ENCODE measurements at regions not wholly inside any gene's neighbourhood (a gene's known extent, or its start where the extent isn't known, plus 50 kb on each side); places are given as distances from the start of the nearest gene placed in this dataset.
A peak's percentile ranks its signal among the peaks of the same experiment; 100 is the strongest.

- no peaks in the 10 kb centered on the region for H3K9me3 ChIP-seq
- intact Hi-C loops (cut with DNase I; ENCODE audit: low total_unique reads), result loop anchor here (1.0 kb wide), 1 partner anchor 22 kb away; no protein-coding TSS in a partner anchor
- no peak for TF ChIP-seq POLR2AphosphoS5 (IDR thresholded peaks at IDR 0.05)
- H3K4me1 ChIP-seq, result no peaks in the 10 kb centered on the region
- H3K36me3 ChIP-seq, result no peaks in the 10 kb centered on the region
- H3K27me3 ChIP-seq, result no peaks in the 10 kb centered on the region
- H3K4me3 ChIP-seq, result no peak overlapping the region
- DNase-seq (ENCODE audit: low spot score in 2 of 2), result no peak
- no peak overlapping the region for H3K27ac ChIP-seq
Measured at GRCh38 chr5:35317586-35317985, 87.3 kb upstream of the PRLR start.

DNA sequence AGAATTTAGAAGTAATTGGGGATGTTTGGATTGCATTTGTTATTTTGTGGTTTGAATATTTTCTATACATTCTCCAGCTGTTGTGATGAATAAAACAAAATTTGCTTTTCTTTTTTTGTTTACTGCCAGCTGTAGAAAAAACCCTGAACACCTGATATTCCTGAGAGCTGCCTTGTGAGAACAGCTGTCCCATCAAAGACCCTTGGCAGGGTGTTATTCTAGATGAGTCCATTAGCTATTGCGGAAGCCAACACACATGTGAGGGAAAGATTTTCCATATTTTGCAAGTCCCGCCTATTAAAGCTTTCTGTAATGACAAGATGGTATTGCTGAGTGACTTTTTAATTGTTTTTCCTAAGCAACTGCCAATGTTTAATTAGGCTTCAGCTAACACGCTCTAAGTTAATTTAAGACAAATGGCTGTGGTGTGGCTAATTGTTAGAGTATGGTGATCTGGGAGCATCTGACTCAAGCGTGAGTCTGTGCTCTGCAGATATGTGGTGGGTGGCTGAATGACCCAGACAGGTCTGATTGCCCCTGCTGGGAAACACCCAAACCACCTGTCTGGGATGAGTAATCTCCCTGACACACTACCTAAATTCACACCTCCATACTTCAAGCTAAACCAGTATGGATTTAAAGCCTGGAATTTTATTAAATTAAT lies 86.5 kb upstream of the PRLR start:
- Histone ChIP-seq H3K9me3 (no peaks in the 10 kb centered on the region), H3K27me3 (no peaks in the 10 kb centered on the region), H3K4me3 (no peak overlapping the region), H3K4me1 (no peaks in the 10 kb centered on the region), H3K27ac (no peak overlapping the region), H3K36me3 (no peaks in the 10 kb centered on the region)
- no peak for DNase-seq (ENCODE audit: low spot score in 2 of 2)
- intact Hi-C loops (cut with DNase I; ENCODE audit: low total_unique reads), result loop anchor here (1.0 kb wide), 1 partner anchor 23 kb away; no protein-coding TSS in a partner anchor
- TF ChIP-seq POLR2A (IDR thresholded peaks at IDR 0.05) (no peak), POLR2AphosphoS5 (IDR thresholded peaks at IDR 0.05) (no peak), CTCF (IDR thresholded peaks at IDR 0.05) (no peak)

DNA sequence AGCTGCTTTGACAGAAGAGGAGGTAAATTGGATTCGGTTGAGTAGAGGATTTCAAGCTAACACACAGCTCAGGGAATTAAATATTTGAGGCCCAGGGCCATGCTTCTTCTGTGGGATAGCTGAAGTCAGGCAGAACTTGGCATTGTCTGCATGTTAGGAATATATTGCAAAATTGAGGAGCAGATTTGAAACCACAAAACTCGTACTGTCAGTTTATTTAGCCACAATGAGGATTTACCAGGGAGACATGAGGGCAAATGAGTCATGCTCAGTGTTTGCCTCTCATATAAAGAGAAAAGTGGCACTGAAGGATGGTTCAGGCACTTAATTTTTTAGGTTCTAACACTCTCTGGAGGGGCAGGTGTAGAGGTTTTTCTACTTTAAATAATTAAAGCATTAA lies 83.0 kb upstream of the PRLR start:
- DNase-seq (ENCODE audit: low spot score in 2 of 2), result peak in 1 of 2 donors; percentile 30
- no peaks in the 10 kb centered on the region for H3K27me3 ChIP-seq
- H3K4me1 ChIP-seq, result no peaks in the 10 kb centered on the region
- TF ChIP-seq POLR2AphosphoS5 (IDR thresholded peaks at IDR 0.05) (peak in 2 of 3 donors; percentile 16 to 17), POLR2A (IDR thresholded peaks at IDR 0.05) (no peak)
- no peaks in the 10 kb centered on the region for H3K36me3 ChIP-seq
- H3K27ac ChIP-seq, result no peak overlapping the region
- intact Hi-C loops (cut with DNase I; ENCODE audit: low total_unique reads), result no loop called here
- no peaks in the 10 kb centered on the region for H3K9me3 ChIP-seq
- no peak overlapping the region for H3K4me3 ChIP-seq

DNA sequence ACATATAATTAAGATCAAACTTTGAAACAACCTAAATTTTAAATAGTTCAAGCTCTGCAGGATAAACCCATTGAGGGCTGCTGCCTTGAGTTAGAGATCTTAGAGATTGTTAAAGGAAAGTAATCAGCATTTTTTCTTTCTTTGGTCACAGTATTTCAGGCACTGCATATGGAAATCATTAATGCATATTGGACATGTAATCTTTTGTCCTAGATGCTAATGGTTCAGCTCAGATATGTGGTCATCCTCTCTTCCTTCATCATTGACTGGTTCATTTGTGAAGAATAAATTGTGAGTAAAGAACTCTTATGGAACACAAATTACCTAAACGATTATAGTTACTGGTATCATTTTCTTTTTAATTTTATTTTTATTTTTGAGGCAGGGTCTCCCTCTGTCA lies 82.0 kb upstream of the PRLR start:
- Histone ChIP-seq H3K27me3 (no peaks in the 10 kb centered on the region), H3K27ac (no peak overlapping the region), H3K36me3 (no peaks in the 10 kb centered on the region), H3K4me1 (no peaks in the 10 kb centered on the region), H3K4me3 (no peak overlapping the region), H3K9me3 (no peaks in the 10 kb centered on the region)
- intact Hi-C loops (cut with DNase I; ENCODE audit: low total_unique reads), result no loop called here
- DNase-seq (ENCODE audit: low spot score in 2 of 2), result no peak
- TF ChIP-seq POLR2A (IDR thresholded peaks at IDR 0.05), result no peak
- TF ChIP-seq CTCF (IDR thresholded peaks at IDR 0.05), result no peak
- TF ChIP-seq POLR2AphosphoS5 (IDR thresholded peaks at IDR 0.05), result no peak

- H3K4me3 ChIP-seq, result no peak overlapping the region
- intact Hi-C loops (cut with DNase I; ENCODE audit: low total_unique reads), result loop anchor here (10.0 kb wide), 1 partner anchor 1385 kb away; no protein-coding TSS in a partner anchor
- H3K4me1 ChIP-seq, result no peaks in the 10 kb centered on the region
- no peak overlapping the region for H3K27ac ChIP-seq
- no peaks in the 10 kb centered on the region for H3K9me3 ChIP-seq
- H3K36me3 ChIP-seq, result no peaks in the 10 kb centered on the region
- TF ChIP-seq CTCF (IDR thresholded peaks at IDR 0.05), result no peak
- no peak for TF ChIP-seq POLR2AphosphoS5 (IDR thresholded peaks at IDR 0.05)
- TF ChIP-seq POLR2A (IDR thresholded peaks at IDR 0.05), result no peak
- no peaks in the 10 kb centered on the region for H3K27me3 ChIP-seq
- DNase-seq (ENCODE audit: low spot score in 2 of 2), result no peak
Measured at GRCh38 chr5:35309365-35310130, 79.3 kb upstream of the PRLR start.

DNA sequence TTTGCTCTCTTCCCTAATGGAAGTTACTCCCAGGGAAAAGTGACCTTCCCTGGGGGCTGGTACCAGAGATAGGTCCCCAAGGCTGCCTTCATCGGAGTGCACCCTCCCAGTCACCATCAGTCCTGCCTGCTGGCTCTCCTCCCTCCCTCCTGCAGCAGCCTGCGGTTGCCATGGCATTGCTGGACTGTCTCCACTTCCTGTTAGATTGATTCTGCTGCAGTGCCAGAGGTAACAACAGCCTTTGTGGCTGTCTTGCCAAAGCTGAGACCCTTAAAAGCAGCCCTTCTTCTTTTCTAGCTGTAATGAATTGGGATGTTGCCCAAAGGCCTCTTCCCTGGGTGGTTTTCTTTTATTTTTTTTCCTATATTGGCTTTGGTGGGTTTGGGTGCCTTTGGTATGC lies 78.1 kb upstream of the PRLR start:
- Histone ChIP-seq H3K4me1 (no peaks in the 10 kb centered on the region), H3K27me3 (no peaks in the 10 kb centered on the region), H3K9me3 (no peaks in the 10 kb centered on the region), H3K4me3 (no peak overlapping the region), H3K27ac (no peak overlapping the region), H3K36me3 (no peaks in the 10 kb centered on the region)
- TF ChIP-seq POLR2A (IDR thresholded peaks at IDR 0.05), result no peak
- no peak for TF ChIP-seq CTCF (IDR thresholded peaks at IDR 0.05)
- TF ChIP-seq POLR2AphosphoS5 (IDR thresholded peaks at IDR 0.05), result no peak
- DNase-seq (ENCODE audit: low spot score in 2 of 2), result no peak
- intact Hi-C loops (cut with DNase I; ENCODE audit: low total_unique reads), result loop anchor here (10.0 kb wide), 1 partner anchor 1384 kb away; no protein-coding TSS in a partner anchor

All from breast epithelium (tissue), 4 donors.